Hepatocyte (in vitro differentiated cells): ENCODE measurements at regions not wholly inside any gene's neighbourhood (a gene's known extent, or its start where the extent isn't known, plus 50 kb on each side); places are given as distances from the start of the nearest gene placed in this dataset.

Experiments used
- EZH2phosphoT487 ChIP-seq: fragments of 200-600 bp; sonication (generic); IDR thresholded peaks from one replicate; pipeline ENCODE4 v1.6.1; 2018; ENCODE audit warnings: antibody characterized with exemption, mild to moderate bottlenecking, low read depth, moderate library complexity; ENCODE audit not compliant: unreplicated experiment, severe bottlenecking
- TF ChIP-seq, protein P1 (sequence below): fragments of 200-600 bp; sonication (generic); IDR thresholded peaks from 2 replicates; pipeline ENCODE4 v1.5.1; 2016; ENCODE audit warnings: antibody characterized with exemption, mild to moderate bottlenecking; ENCODE audit not compliant: poor library complexity

DNA sequence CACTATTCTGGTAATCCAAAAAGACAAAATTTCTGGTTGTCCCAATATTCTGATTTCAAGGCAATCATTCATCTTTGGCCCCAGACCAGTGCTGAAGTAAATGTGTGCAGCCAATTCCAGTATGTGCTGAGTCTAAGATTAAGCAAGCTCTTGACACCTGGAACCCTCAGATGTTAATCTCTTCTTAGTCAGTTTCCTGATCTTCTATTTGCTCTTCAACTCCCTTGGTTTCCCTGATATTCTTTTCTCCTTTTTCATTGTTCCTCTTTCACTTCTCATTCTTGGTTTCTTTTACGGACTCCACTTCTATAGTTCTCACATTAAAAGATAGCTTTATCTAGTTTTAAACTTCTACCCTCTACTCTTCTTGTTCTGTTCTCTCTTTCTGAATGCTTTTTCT, 445.7 kb upstream of the FANCL start:
- TF ChIP-seq, protein P1, sequence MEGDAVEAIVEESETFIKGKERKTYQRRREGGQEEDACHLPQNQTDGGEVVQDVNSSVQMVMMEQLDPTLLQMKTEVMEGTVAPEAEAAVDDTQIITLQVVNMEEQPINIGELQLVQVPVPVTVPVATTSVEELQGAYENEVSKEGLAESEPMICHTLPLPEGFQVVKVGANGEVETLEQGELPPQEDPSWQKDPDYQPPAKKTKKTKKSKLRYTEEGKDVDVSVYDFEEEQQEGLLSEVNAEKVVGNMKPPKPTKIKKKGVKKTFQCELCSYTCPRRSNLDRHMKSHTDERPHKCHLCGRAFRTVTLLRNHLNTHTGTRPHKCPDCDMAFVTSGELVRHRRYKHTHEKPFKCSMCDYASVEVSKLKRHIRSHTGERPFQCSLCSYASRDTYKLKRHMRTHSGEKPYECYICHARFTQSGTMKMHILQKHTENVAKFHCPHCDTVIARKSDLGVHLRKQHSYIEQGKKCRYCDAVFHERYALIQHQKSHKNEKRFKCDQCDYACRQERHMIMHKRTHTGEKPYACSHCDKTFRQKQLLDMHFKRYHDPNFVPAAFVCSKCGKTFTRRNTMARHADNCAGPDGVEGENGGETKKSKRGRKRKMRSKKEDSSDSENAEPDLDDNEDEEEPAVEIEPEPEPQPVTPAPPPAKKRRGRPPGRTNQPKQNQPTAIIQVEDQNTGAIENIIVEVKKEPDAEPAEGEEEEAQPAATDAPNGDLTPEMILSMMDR = no peak
- no peak for TF ChIP-seq EZH2phosphoT487
